ENCODE measurements at regions not wholly inside any gene's neighbourhood (a gene's known extent, or its start where the extent isn't known, plus 50 kb on each side); places are given as distances from the start of the nearest gene placed in this dataset.

- no peaks in the 10 kb centered on the region for H3K36me3 ChIP-seq (ENCODE audit: insufficient read depth, low read length)
- H3K4me2 ChIP-seq (ENCODE audit: insufficient read depth, low read length) = no peak overlapping the region
- ATAC-seq (ENCODE audit: insufficient read depth, low read depth) (no peak), DNase-seq (no peak)
- no peak overlapping the region for H2AFZ ChIP-seq (ENCODE audit: low read depth, low read length)
- H4K20me1 ChIP-seq (ENCODE audit: insufficient read depth, low read length) = no peaks in the 10 kb centered on the region
- H3K9me3 ChIP-seq (ENCODE audit: insufficient read depth, low read length, severe bottlenecking) = no peaks in the 10 kb centered on the region
- no peak for TF ChIP-seq CTCF (IDR thresholded peaks at IDR 0.05; ENCODE audit: borderline replicate concordance, extremely low read depth, low read length, poor library complexity, severe bottlenecking)
- TF ChIP-seq EZH2 (IDR thresholded peaks at IDR 0.05; ENCODE audit: borderline replicate concordance, low read depth, low read length, severe bottlenecking) = no peak
- no peaks in the 10 kb centered on the region for H3K79me2 ChIP-seq (ENCODE audit: insufficient read depth, low read length)
- H3K9ac ChIP-seq (ENCODE audit: low read depth, low read length) = no peak overlapping the region
- no peaks in the 10 kb centered on the region for H3K27me3 ChIP-seq (ENCODE audit: insufficient read depth, low read length, poor library complexity)
- no peak overlapping the region for H3K4me3 ChIP-seq (ENCODE audit: low read depth in 1 of 2, low read length in 2 of 2)
- no peak overlapping the region for H3K27ac ChIP-seq (ENCODE audit: low read length)
- no peaks in the 10 kb centered on the region for H3K4me1 ChIP-seq (ENCODE audit: insufficient read depth, low read length)
Observed at GRCh38 chrX:69268611-69269010, 103.4 kb upstream of the PJA1 start.

- TF ChIP-seq EZH2 (IDR thresholded peaks at IDR 0.05; ENCODE audit: borderline replicate concordance, low read depth, low read length, severe bottlenecking) (no peak), CTCF (IDR thresholded peaks at IDR 0.05; ENCODE audit: borderline replicate concordance, extremely low read depth, low read length, poor library complexity, severe bottlenecking) (no peak)
- H3K27me3 ChIP-seq (ENCODE audit: insufficient read depth, low read length, poor library complexity) = no peaks in the 10 kb centered on the region
- no peaks in the 10 kb centered on the region for H3K79me2 ChIP-seq (ENCODE audit: insufficient read depth, low read length)
- no peak for ATAC-seq (ENCODE audit: insufficient read depth, low read depth)
- H3K27ac ChIP-seq (ENCODE audit: low read length) = no peak overlapping the region
- no peaks in the 10 kb centered on the region for H3K4me1 ChIP-seq (ENCODE audit: insufficient read depth, low read length)
- H4K20me1 ChIP-seq (ENCODE audit: insufficient read depth, low read length) = no peaks in the 10 kb centered on the region
- H3K9me3 ChIP-seq (ENCODE audit: insufficient read depth, low read length, severe bottlenecking) = no peaks in the 10 kb centered on the region
- no peak overlapping the region for H3K4me3 ChIP-seq (ENCODE audit: low read depth in 1 of 2, low read length in 2 of 2)
- no peak overlapping the region for H2AFZ ChIP-seq (ENCODE audit: low read depth, low read length)
- no peaks in the 10 kb centered on the region for H3K36me3 ChIP-seq (ENCODE audit: insufficient read depth, low read length)
- H3K9ac ChIP-seq (ENCODE audit: low read depth, low read length) = no peak overlapping the region
- no peak for DNase-seq
- H3K4me2 ChIP-seq (ENCODE audit: insufficient read depth, low read length) = no peak overlapping the region
Observed at GRCh38 chrX:69264158-69264581, 98.9 kb upstream of the PJA1 start.

GRCh38 chrX:69263251-69263820 is 98.1 kb upstream of the PJA1 start:
- no peak for ATAC-seq (ENCODE audit: insufficient read depth, low read depth)
- Histone ChIP-seq H3K9me3 (ENCODE audit: insufficient read depth, low read length, severe bottlenecking) (no peaks in the 10 kb centered on the region), H3K4me2 (ENCODE audit: insufficient read depth, low read length) (no peak overlapping the region), H3K4me1 (ENCODE audit: insufficient read depth, low read length) (no peaks in the 10 kb centered on the region), H3K27me3 (ENCODE audit: insufficient read depth, low read length, poor library complexity) (no peaks in the 10 kb centered on the region), H4K20me1 (ENCODE audit: insufficient read depth, low read length) (no peaks in the 10 kb centered on the region), H2AFZ (ENCODE audit: low read depth, low read length) (no peak overlapping the region), H3K36me3 (ENCODE audit: insufficient read depth, low read length) (no peaks in the 10 kb centered on the region), H3K27ac (ENCODE audit: low read length) (no peak overlapping the region), H3K79me2 (ENCODE audit: insufficient read depth, low read length) (no peaks in the 10 kb centered on the region), H3K9ac (ENCODE audit: low read depth, low read length) (no peak overlapping the region), H3K4me3 (ENCODE audit: low read depth in 1 of 2, low read length in 2 of 2) (no peak overlapping the region)
- no peak for DNase-seq
- TF ChIP-seq CTCF (IDR thresholded peaks at IDR 0.05; ENCODE audit: borderline replicate concordance, extremely low read depth, low read length, poor library complexity, severe bottlenecking) = no peak
- no peak for TF ChIP-seq EZH2 (IDR thresholded peaks at IDR 0.05; ENCODE audit: borderline replicate concordance, low read depth, low read length, severe bottlenecking)
